ENCODE measurements at regions not wholly inside any gene's neighbourhood (a gene's known extent, or its start where the extent isn't known, plus 50 kb on each side); places are given as distances from the start of the nearest gene placed in this dataset.
A peak's percentile ranks its signal among the peaks of the same experiment; 100 is the strongest.
"Not testable (repeated sequence)": the region's sequence is repeated elsewhere in the genome, so short reads cannot be mapped to it uniquely, and the experiment has no call there.

DNA sequence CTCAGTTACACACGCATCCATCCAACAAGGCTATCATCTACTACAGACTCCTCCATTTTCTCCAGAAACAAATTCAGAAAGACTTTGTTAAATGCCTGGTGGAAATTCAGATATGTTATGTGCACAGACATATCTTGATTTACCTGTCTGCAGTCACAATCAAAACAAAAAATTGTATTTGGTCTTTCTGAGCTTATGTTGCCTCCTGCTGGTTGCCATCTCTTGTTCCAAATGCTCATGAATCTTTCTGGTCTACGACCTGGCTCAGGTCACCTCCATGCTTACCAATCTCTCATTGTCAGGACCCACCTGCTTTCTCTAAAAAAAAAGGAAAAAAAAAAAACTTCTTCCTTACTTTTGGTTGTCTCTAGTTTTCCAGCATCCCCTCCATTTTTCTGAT is 169.2 kb upstream of the PLXNC1 start:
- no peak for DNase-seq (ENCODE audit: low read depth)

DNA sequence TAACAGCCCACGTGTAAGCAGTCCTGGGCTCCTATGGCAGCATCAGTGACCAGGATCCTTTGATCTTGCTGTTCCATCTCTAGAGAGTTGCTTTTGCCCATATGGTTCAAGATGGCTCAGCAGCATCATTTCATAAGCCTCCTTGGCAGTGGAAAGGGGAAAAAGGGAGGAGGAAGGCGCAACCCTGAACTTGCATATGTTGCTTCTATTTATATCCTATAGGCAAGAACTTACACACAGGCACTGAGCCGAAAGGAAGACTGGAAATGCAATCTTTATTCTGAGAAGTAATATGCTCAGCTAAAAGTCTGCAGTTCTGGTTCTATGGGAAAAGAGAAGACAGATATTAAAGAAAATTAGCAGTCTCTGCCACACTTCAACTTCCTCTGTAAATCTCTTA is 167.7 kb upstream of the PLXNC1 start:
- DNase-seq (ENCODE audit: low read depth) = no peak

DNA sequence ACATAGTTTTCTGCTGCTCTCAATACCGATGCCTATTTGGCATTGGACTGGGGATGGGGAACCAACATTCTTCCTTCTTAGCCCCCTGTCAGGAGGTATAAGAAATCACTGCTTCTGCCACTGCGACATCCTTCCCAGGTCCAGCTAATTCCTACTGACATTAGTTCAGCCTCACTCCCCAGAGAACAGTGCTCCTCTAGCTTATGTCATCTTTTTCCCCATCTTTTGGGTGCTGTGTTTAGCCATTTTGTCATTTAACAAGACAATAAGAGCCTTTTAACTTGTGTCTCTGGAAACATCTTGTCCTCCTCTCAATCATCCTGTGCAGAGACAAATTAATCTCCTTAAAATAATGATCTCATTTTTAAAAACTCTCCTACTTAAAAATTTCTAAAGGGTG is 167.0 kb upstream of the PLXNC1 start:
- DNase-seq (ENCODE audit: low read depth) = no peak

DNA sequence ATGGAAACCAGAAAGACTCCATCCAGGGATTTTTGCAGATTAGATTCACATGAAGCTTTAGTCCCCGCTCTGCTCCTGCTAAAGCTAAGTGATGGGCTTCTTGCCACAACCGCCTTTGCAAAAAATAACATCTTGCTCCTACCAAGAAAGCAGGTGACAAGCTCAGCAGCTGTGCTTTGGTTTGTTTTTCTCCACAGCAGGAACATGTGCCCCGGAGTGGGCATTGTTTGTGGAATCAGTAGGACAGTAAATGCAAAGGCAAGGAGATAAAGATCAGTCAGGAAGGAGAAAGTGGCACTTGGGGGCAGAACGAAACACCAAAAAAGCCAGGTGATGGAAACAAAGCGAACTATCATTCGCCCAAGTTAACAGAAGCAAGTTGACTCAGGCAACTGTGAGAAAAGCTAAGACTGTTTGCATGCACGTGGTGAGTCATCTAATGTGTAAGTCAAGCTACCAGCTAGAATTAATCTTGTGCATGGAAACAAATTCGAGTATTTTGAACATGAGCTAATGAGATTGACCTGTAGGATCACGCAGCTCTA is 165.5 kb upstream of the PLXNC1 start:
- peak; percentile 23 for DNase-seq (ENCODE audit: low read depth)

- no peak for DNase-seq (ENCODE audit: low read depth)
Measured at GRCh38 chr12:93984005-93984404, 164.4 kb upstream of the PLXNC1 start.

GRCh38 chr12:93989949-93990348 is 158.4 kb upstream of the PLXNC1 start:
- no peak for DNase-seq (ENCODE audit: low read depth)

- no peak for DNase-seq (ENCODE audit: low read depth)
Measured at GRCh38 chr12:93990832-93991803, 157.3 kb upstream of the PLXNC1 start.

GRCh38 chr12:93991829-93992461 is 156.4 kb upstream of the PLXNC1 start:
- no peak for DNase-seq (ENCODE audit: low read depth)

GRCh38 chr12:93994721-93995120 is 153.7 kb upstream of the PLXNC1 start:
- no peak for DNase-seq (ENCODE audit: low read depth)

- DNase-seq (ENCODE audit: low read depth) = no peak
Measured at GRCh38 chr12:93996321-93996720, 152.1 kb upstream of the PLXNC1 start.

- DNase-seq (ENCODE audit: low read depth) = no peak
Measured at GRCh38 chr12:94001691-94002090, 146.7 kb upstream of the PLXNC1 start.

DNA sequence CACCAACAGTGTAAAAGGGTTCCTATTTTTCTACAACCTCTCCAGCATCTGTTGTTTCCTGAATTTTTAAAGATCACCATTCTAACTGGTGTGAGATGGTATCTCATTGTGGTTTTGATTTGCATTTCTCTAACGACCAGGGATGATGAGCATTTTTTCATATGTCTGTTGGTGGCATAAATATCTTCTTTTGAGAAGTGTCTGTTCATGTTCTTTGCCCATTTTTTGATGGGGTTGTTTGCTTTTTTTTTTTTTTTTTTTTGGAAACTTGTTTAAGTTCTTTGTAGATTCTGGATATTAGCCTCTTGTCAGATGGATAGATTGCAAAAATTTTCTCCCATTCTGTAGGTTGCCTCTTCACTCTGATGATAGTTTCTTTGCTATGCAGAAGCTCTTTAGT is 145.5 kb upstream of the PLXNC1 start:
- DNase-seq (ENCODE audit: low read depth) = not testable (repeated sequence)

- DNase-seq (ENCODE audit: low read depth) = not testable (repeated sequence)
Measured at GRCh38 chr12:94007833-94008232, 140.5 kb upstream of the PLXNC1 start.

DNA sequence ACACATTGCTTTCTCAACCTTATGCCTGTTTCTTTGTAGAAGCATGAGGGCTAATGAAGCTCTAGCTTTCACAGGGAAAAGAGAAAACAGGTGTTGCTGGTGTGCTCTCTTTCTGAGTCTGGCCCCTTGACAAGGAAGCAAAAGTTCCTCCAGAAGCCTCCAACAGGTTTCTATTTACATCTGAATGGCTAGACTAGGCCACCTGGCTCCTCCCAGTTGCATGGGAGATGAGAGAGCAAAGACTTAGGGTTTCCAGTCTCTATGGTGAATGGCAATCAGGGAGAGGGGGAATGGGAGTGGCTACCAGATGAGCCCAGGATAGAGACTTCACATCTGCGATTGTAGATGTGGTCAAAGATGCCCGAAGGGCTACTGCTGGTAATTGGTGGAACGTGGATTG is 138.1 kb upstream of the PLXNC1 start:
- no peak for DNase-seq (ENCODE audit: low read depth)

GRCh38 chr12:94012071-94012470 is 136.3 kb upstream of the PLXNC1 start:
- DNase-seq (ENCODE audit: low read depth) = no peak

GRCh38 chr12:94012590-94012989 is 135.8 kb upstream of the PLXNC1 start:
- DNase-seq (ENCODE audit: low read depth) = no peak

DNA sequence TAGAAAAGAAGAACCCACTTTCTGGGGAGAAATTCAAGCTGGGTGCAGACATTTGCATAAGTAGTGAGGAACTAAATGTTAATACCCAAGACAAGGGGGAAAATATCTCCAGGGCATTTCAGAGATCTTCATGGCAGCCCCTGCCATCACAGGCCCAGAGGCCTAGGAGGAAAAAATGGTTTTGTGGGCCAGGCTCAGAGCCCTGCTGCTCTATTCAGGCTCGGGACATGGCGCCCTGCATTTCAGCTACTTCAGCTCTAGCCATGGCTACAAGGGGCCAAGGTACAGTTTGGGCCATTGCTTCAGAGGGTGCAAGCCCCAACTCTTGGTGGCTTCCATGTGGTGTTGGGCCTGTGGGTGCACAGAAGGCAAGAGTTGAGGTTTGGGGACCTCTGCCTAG is 131.1 kb upstream of the PLXNC1 start:
- not testable (repeated sequence) for DNase-seq (ENCODE audit: low read depth)

GRCh38 chr12:94020335-94020734 is 128.0 kb upstream of the PLXNC1 start:
- DNase-seq (ENCODE audit: low read depth) = no peak

GRCh38 chr12:94023879-94024278 is 124.5 kb upstream of the PLXNC1 start:
- DNase-seq (ENCODE audit: low read depth) = no peak

GRCh38 chr12:94025068-94025467 is 123.3 kb upstream of the PLXNC1 start:
- no peak for DNase-seq (ENCODE audit: low read depth)

DNA sequence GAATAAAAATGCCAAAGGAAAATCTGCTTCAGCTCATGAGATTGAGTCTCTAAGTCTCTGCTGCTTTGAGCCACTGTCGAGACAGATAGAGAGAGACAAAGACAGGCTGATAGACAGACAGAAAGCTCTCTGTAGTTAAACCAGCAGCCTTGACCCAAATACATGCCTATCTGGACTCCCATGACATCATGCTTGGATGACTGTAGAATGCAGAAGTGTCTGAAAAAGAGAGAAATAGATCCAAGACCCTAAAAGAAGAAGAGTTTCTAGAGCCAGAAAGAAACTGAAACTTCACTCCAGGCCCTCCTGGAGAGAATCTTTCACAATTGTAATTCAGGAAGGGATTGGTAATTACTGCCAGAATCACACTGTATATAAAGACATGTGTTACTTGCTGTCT is 122.6 kb upstream of the PLXNC1 start:
- no peak for DNase-seq (ENCODE audit: low read depth)

- DNase-seq (ENCODE audit: low read depth) = no peak
Measured at GRCh38 chr12:94026596-94026995, 121.8 kb upstream of the PLXNC1 start.

DNA sequence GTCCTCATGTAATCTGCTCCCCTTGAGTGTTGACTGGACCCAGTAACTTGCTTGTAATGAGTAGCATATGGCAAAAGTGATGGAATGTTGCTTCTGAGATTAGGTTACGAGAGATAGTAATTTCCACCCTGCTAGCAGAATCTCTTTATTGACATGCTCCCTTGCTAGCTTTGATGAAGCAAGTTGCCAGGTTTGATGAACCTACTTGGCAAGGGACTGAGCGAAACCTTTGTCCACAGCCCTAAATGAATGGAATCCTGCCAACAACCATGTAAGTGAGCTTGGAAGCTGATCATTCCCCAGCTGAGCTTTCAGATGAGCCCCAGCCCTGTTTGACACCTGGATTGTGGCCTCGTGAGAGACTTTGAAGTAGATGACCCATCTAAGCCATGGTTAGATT is 120.8 kb upstream of the PLXNC1 start:
- no peak for DNase-seq (ENCODE audit: low read depth)
